HG03196 (cell line): ENCODE measurements at regions not wholly inside any gene's neighbourhood (a gene's known extent, or its start where the extent isn't known, plus 50 kb on each side); places are given as distances from the start of the nearest gene placed in this dataset.

Experiments
- ATAC-seq: cut with Tn5 transposase; IDR thresholded peaks from one replicate; pipeline ENCODE4 v1.9.1; 2021; ENCODE audit not compliant: unreplicated experiment

- no peak for ATAC-seq
These were observed 260.2 kb upstream of the COL3A1 start for GRCh38 chr2:188713961-188714360.

- no peak for ATAC-seq
These were observed 253.2 kb upstream of the COL3A1 start for GRCh38 chr2:188720811-188721605.

- ATAC-seq = no peak
These were observed 252.4 kb upstream of the COL3A1 start for GRCh38 chr2:188721784-188722183.

- no peak for ATAC-seq
These were observed 248.3 kb upstream of the COL3A1 start for GRCh38 chr2:188725746-188726360.

- no peak for ATAC-seq
These were observed 247.4 kb upstream of the COL3A1 start for GRCh38 chr2:188726626-188727247.

- no peak for ATAC-seq
These were observed 246.3 kb upstream of the COL3A1 start for GRCh38 chr2:188727846-188728245.

- no peak for ATAC-seq
These were observed 239.5 kb upstream of the COL3A1 start for GRCh38 chr2:188734691-188735090.

- ATAC-seq = no peak
These were observed 227.4 kb upstream of the COL3A1 start for GRCh38 chr2:188746727-188747126.

- ATAC-seq = no peak
These were observed 222.4 kb upstream of the COL3A1 start for GRCh38 chr2:188751816-188752215.

GRCh38 chr2:188752311-188752710 is 221.9 kb upstream of the COL3A1 start:
- ATAC-seq = no peak

GRCh38 chr2:188762151-188762550 is 212.0 kb upstream of the COL3A1 start:
- no peak for ATAC-seq

- ATAC-seq = no peak
These were observed 208.4 kb upstream of the COL3A1 start for GRCh38 chr2:188765522-188766470.

GRCh38 chr2:188766471-188766856 is 207.7 kb upstream of the COL3A1 start:
- no peak for ATAC-seq

- no peak for ATAC-seq
These were observed 207.0 kb upstream of the COL3A1 start for GRCh38 chr2:188767176-188767575.

GRCh38 chr2:188770296-188770695 is 203.9 kb upstream of the COL3A1 start:
- no peak for ATAC-seq

GRCh38 chr2:188773075-188773474 is 201.1 kb upstream of the COL3A1 start:
- no peak for ATAC-seq

GRCh38 chr2:188776634-188777033 is 197.5 kb upstream of the COL3A1 start:
- ATAC-seq = no peak

- ATAC-seq = no peak
These were observed 189.9 kb upstream of the COL3A1 start for GRCh38 chr2:188784269-188784762.

GRCh38 chr2:188785061-188785460 is 189.1 kb upstream of the COL3A1 start:
- no peak for ATAC-seq

GRCh38 chr2:188785490-188785889 is 188.7 kb upstream of the COL3A1 start:
- no peak for ATAC-seq

GRCh38 chr2:188786368-188786841 is 187.8 kb upstream of the COL3A1 start:
- ATAC-seq = no peak
